ENCODE measurements at regions not wholly inside any gene's neighbourhood (a gene's known extent, or its start where the extent isn't known, plus 50 kb on each side); places are given as distances from the start of the nearest gene placed in this dataset.

DNA sequence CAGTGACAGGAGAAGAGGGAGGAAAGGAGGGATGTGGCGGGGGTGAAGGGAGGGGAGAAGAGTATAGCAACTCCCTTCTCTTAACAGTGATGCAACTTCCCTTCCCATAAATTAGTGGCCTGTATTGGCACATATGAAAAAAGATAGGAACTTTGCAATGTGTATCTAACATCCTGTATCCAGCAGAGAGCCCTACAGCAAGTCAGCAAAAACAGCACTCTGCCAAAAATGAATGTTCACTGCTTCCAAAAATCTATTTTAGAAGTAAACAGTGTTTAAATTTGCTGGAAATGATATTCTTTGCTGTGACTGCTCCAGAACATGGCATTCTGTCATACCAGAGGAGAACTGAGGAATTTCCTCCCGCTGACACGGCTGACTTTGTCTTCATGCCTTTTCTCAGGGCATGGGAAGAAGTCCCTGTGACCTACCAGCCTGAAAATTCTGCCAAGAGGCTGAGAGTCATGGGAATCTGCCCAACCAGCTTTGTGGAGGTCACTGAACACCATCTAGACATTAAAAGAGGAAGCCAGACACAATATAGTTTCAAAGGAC, 343.4 kb upstream of the RASGEF1B start:
- Histone ChIP-seq H3K9me3 (no peaks in the 10 kb centered on the region), H3K4me3 (no peak overlapping the region), H3K27ac (no peak overlapping the region), H3K4me1 (no peaks in the 10 kb centered on the region), H3K27me3 (no peaks in the 10 kb centered on the region), H3K36me3 (no peaks in the 10 kb centered on the region)
- no peak for DNase-seq
- intact Hi-C loops (cut with DNase I; ENCODE audit: low total_unique reads), result no loop called here
- TF ChIP-seq, protein P1, sequence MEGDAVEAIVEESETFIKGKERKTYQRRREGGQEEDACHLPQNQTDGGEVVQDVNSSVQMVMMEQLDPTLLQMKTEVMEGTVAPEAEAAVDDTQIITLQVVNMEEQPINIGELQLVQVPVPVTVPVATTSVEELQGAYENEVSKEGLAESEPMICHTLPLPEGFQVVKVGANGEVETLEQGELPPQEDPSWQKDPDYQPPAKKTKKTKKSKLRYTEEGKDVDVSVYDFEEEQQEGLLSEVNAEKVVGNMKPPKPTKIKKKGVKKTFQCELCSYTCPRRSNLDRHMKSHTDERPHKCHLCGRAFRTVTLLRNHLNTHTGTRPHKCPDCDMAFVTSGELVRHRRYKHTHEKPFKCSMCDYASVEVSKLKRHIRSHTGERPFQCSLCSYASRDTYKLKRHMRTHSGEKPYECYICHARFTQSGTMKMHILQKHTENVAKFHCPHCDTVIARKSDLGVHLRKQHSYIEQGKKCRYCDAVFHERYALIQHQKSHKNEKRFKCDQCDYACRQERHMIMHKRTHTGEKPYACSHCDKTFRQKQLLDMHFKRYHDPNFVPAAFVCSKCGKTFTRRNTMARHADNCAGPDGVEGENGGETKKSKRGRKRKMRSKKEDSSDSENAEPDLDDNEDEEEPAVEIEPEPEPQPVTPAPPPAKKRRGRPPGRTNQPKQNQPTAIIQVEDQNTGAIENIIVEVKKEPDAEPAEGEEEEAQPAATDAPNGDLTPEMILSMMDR (IDR thresholded peaks at IDR 0.05), result no peak
- TF ChIP-seq POLR2A (IDR thresholded peaks at IDR 0.05), result no peak

DNA sequence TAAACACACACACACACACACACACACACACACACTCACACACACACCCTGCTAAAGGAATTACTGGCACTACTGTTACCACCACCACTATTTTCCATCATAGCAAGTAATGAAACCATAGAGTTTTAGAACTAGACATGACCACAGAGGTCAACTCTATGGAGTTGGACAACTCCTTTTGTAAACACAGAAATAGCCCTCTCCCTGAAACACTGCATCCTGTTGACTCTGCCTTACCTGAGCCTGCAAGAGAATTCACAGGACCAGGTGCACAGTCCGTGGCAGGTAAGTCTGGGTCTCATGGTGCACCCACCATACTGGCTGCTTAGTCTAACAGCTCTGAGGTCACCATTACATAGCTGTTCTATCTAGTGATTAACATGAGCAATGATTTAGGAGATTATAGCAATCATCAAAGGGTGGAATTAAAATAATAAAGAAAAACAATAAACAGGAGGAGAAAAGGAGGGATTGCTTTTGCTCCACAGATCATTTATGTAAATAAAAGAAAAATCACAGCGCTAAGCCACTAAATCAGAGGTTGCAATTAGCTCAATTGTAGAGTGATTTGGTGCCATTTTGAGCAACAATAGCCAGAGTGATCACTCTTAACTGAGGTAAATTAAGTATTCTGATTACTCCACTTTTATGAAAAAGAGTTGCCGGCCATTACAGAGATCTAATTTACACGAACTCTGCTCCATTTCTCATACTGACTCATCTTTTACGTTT, 340.0 kb upstream of the RASGEF1B start:
- no peak for DNase-seq
- Histone ChIP-seq H3K4me1 (no peaks in the 10 kb centered on the region), H3K27me3 (no peaks in the 10 kb centered on the region), H3K4me3 (no peak overlapping the region), H3K36me3 (no peaks in the 10 kb centered on the region), H3K9me3 (no peaks in the 10 kb centered on the region), H3K27ac (no peak overlapping the region)
- TF ChIP-seq, protein P1 (IDR thresholded peaks at IDR 0.05), result no peak
- TF ChIP-seq POLR2A (IDR thresholded peaks at IDR 0.05), result no peak
- intact Hi-C loops (cut with DNase I; ENCODE audit: low total_unique reads), result no loop called here

DNA sequence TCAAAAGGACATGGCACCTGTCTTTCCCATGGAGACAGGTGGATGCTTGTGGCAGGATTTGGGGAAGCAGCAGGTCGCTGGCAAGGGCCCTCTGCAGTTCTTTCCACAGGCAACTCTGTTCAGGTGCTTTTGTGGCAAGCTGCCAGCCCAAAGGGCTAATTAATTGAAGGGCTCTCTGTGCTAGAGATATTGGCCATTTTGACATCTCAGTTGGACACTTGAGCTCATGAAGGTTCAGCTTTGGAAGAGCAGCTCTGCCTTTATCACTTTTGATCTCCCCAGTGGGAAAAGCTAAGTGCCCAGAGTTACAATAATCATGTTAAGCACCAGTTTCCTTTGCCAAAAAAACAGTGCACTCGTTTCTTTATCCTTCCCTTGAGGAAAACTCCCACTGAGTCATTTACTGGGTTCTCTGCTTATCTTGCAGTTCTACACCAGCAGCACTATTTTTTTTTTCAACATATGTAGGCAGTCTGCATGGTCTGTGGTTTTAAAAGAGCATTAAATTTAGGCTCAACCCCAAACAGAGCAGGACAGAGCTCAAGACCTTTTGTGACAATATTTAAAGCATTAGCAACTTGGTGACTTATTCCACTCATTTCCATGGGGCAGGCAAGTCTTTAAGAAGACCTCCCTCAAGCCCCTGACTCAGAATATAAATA, 336.4 kb upstream of the RASGEF1B start:
- TF ChIP-seq, protein P1 (IDR thresholded peaks at IDR 0.05), result no peak
- no peak for TF ChIP-seq POLR2A (IDR thresholded peaks at IDR 0.05)
- Histone ChIP-seq H3K4me3 (no peak overlapping the region), H3K4me1 (no peaks in the 10 kb centered on the region), H3K27ac (no peak overlapping the region), H3K36me3 (no peaks in the 10 kb centered on the region), H3K9me3 (no peaks in the 10 kb centered on the region), H3K27me3 (no peaks in the 10 kb centered on the region)
- no peak for DNase-seq
- intact Hi-C loops (cut with DNase I; ENCODE audit: low total_unique reads), result no loop called here

DNA sequence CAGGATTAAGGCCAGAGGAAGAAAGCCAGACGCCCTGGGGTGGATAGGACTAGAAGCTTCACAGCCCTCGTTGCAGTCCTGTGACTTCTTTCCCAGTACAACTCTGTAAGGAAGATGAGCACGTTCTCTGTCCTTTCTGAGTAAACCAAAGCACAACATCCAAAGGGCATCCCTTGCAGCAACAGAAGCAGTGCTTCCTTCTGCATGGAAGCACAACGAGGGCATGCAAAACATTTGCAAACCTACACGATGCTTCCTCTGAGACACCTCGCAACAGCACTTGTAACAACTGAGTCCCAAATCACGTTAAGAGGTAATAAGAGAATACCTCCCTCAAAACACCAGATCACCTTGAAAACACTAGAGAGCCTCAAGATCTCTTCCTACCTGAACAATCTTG, 335.7 kb upstream of the RASGEF1B start:
- H3K9me3 ChIP-seq, result no peaks in the 10 kb centered on the region
- no peaks in the 10 kb centered on the region for H3K4me1 ChIP-seq
- no peak for TF ChIP-seq POLR2A (IDR thresholded peaks at IDR 0.05)
- TF ChIP-seq, protein P1 (IDR thresholded peaks at IDR 0.05), result no peak
- no peak overlapping the region for H3K27ac ChIP-seq
- H3K4me3 ChIP-seq, result no peak overlapping the region
- H3K36me3 ChIP-seq, result no peaks in the 10 kb centered on the region
- intact Hi-C loops (cut with DNase I; ENCODE audit: low total_unique reads), result no loop called here
- DNase-seq, result no peak
- H3K27me3 ChIP-seq, result no peaks in the 10 kb centered on the region

DNA sequence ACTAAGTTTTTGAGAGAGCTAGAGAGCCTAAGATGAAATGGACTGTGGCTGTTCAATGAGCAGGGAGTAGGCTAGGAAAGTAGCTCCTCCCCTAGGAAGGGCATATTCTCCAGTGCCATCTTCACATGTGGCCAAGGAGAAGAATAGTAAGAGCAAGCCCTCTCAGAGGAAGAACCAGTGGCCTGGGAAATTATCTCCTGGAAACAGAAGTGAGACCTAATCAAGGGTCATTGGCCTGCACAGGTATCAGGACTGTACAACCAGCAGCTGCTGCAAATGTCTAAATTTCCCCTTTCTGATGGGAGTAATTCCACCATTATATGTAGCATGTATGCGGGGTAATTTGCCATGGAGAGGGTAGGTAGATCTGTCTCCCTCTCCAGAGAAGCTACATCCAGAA, 334.8 kb upstream of the RASGEF1B start:
- intact Hi-C loops (cut with DNase I; ENCODE audit: low total_unique reads), result no loop called here
- H3K27ac ChIP-seq, result no peak overlapping the region
- no peak for TF ChIP-seq POLR2A (IDR thresholded peaks at IDR 0.05)
- TF ChIP-seq, protein P1 (IDR thresholded peaks at IDR 0.05), result no peak
- H3K4me1 ChIP-seq, result no peaks in the 10 kb centered on the region
- no peaks in the 10 kb centered on the region for H3K9me3 ChIP-seq
- no peak for DNase-seq
- no peaks in the 10 kb centered on the region for H3K36me3 ChIP-seq
- no peak overlapping the region for H3K4me3 ChIP-seq
- H3K27me3 ChIP-seq, result no peaks in the 10 kb centered on the region
